Hepatocyte (in vitro differentiated cells): ENCODE measurements at regions not wholly inside any gene's neighbourhood (a gene's known extent, or its start where the extent isn't known, plus 50 kb on each side); places are given as distances from the start of the nearest gene placed in this dataset.

Source experiments
- EZH2 ChIP-seq: fragments of 200-600 bp; sonication (generic); IDR thresholded peaks from 2 replicates; pipeline ENCODE4 v1.6.1; 2016; ENCODE audit warnings: antibody characterized with exemption, mild to moderate bottlenecking, borderline replicate concordance
- EZH2phosphoT487 ChIP-seq: fragments of 200-600 bp; sonication (generic); IDR thresholded peaks from one replicate; pipeline ENCODE4 v1.6.1; 2018; ENCODE audit warnings: antibody characterized with exemption, mild to moderate bottlenecking, low read depth, moderate library complexity; ENCODE audit not compliant: unreplicated experiment, severe bottlenecking
- TF ChIP-seq, protein P1 (sequence below): fragments of 200-600 bp; sonication (generic); IDR thresholded peaks from 2 replicates; pipeline ENCODE4 v1.5.1; 2016; ENCODE audit warnings: antibody characterized with exemption, mild to moderate bottlenecking; ENCODE audit not compliant: poor library complexity

GRCh38 chr5:34497470-34497808 lies 158.7 kb upstream of the RAI14 start:
- TF ChIP-seq, protein P1, sequence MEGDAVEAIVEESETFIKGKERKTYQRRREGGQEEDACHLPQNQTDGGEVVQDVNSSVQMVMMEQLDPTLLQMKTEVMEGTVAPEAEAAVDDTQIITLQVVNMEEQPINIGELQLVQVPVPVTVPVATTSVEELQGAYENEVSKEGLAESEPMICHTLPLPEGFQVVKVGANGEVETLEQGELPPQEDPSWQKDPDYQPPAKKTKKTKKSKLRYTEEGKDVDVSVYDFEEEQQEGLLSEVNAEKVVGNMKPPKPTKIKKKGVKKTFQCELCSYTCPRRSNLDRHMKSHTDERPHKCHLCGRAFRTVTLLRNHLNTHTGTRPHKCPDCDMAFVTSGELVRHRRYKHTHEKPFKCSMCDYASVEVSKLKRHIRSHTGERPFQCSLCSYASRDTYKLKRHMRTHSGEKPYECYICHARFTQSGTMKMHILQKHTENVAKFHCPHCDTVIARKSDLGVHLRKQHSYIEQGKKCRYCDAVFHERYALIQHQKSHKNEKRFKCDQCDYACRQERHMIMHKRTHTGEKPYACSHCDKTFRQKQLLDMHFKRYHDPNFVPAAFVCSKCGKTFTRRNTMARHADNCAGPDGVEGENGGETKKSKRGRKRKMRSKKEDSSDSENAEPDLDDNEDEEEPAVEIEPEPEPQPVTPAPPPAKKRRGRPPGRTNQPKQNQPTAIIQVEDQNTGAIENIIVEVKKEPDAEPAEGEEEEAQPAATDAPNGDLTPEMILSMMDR: no peak
- TF ChIP-seq EZH2phosphoT487 (no peak), EZH2 (no peak)
